HUES48 (cell line): ENCODE measurements at regions not wholly inside any gene's neighbourhood (a gene's known extent, or its start where the extent isn't known, plus 50 kb on each side); places are given as distances from the start of the nearest gene placed in this dataset.

Source experiments
- H3K27ac ChIP-seq: one replicate; pipeline ENCODE4 v1.7.0; 2013; ENCODE audit warnings: low read depth, low read length, inconsistent platforms
- H3K27me3 ChIP-seq: 2 replicates; pipeline ENCODE4 v1.6.1; 2013; ENCODE audit warnings: mild to moderate bottlenecking, low read length; ENCODE audit not compliant: control insufficient read depth, insufficient read depth
- H3K36me3 ChIP-seq: 2 replicates; pipeline ENCODE4 v1.6.1; 2013; ENCODE audit warnings: low read length; ENCODE audit not compliant: control insufficient read depth, insufficient read depth
- H3K4me1 ChIP-seq: 2 replicates; pipeline ENCODE4 v1.6.1; 2013; ENCODE audit warnings: mild to moderate bottlenecking, low read length; ENCODE audit not compliant: control insufficient read depth, insufficient read depth
- H3K4me3 ChIP-seq: 2 replicates; pipeline ENCODE4 v1.5.1; 2013; ENCODE audit warnings: mild to moderate bottlenecking, low read depth, low read length
- H3K9ac ChIP-seq: 2 replicates; pipeline ENCODE4 v1.6.1; 2013; ENCODE audit warnings: mild to moderate bottlenecking, low read depth, low read length, moderate library complexity
- H3K9me3 ChIP-seq: 2 replicates; pipeline ENCODE4 v1.6.1; 2013; ENCODE audit warnings: low read length; ENCODE audit not compliant: control insufficient read depth, insufficient read depth

- Histone ChIP-seq H3K36me3 (no peaks in the 10 kb centered on the region), H3K9me3 (no peaks in the 10 kb centered on the region), H3K27me3 (no peaks in the 10 kb centered on the region), H3K27ac (no peak overlapping the region), H3K9ac (no peak overlapping the region), H3K4me1 (peaks cover 17% of the 10 kb centered on the region), H3K4me3 (no peak overlapping the region)
Measured at GRCh38 chr14:65934070-65934435, 521.5 kb downstream of the FUT8 start.

GRCh38 chr14:65936342-65936975 lies 523.9 kb downstream of the FUT8 start:
- H3K4me3 ChIP-seq, result no peak overlapping the region
- H3K27ac ChIP-seq, result no peak overlapping the region
- no peaks in the 10 kb centered on the region for H3K27me3 ChIP-seq
- H3K4me1 ChIP-seq, result peaks cover 26% of the 10 kb centered on the region
- no peaks in the 10 kb centered on the region for H3K9me3 ChIP-seq
- no peaks in the 10 kb centered on the region for H3K36me3 ChIP-seq
- no peak overlapping the region for H3K9ac ChIP-seq

- Histone ChIP-seq H3K4me1 (peaks cover 28% of the 10 kb centered on the region), H3K36me3 (no peaks in the 10 kb centered on the region), H3K27me3 (no peaks in the 10 kb centered on the region), H3K9me3 (no peaks in the 10 kb centered on the region), H3K27ac (no peak overlapping the region), H3K9ac (no peak overlapping the region), H3K4me3 (peak overlapping the region; percentile 6; the same call in 1 of the 2 replicates)
Measured at GRCh38 chr14:65937079-65937959, 524.8 kb downstream of the FUT8 start.

GRCh38 chr14:65937960-65938316 lies 525.4 kb downstream of the FUT8 start:
- Histone ChIP-seq H3K4me1 (peaks cover 28% of the 10 kb centered on the region), H3K36me3 (no peaks in the 10 kb centered on the region), H3K27ac (no peak overlapping the region), H3K9me3 (no peaks in the 10 kb centered on the region), H3K27me3 (no peaks in the 10 kb centered on the region), H3K4me3 (no peak overlapping the region), H3K9ac (no peak overlapping the region)

GRCh38 chr14:65938738-65939137 lies 526.2 kb downstream of the FUT8 start:
- no peaks in the 10 kb centered on the region for H3K27me3 ChIP-seq
- H3K9ac ChIP-seq, result no peak overlapping the region
- H3K4me1 ChIP-seq, result peaks cover 28% of the 10 kb centered on the region
- no peak overlapping the region for H3K4me3 ChIP-seq
- no peaks in the 10 kb centered on the region for H3K9me3 ChIP-seq
- H3K36me3 ChIP-seq, result no peaks in the 10 kb centered on the region
- H3K27ac ChIP-seq, result no peak overlapping the region

GRCh38 chr14:65939184-65939583 lies 526.7 kb downstream of the FUT8 start:
- Histone ChIP-seq H3K4me1 (peaks cover 28% of the 10 kb centered on the region), H3K9me3 (no peaks in the 10 kb centered on the region), H3K9ac (no peak overlapping the region), H3K27me3 (no peaks in the 10 kb centered on the region), H3K4me3 (no peak overlapping the region), H3K27ac (no peak overlapping the region), H3K36me3 (no peaks in the 10 kb centered on the region)

GRCh38 chr14:65940056-65940735 lies 527.7 kb downstream of the FUT8 start:
- no peak overlapping the region for H3K27ac ChIP-seq
- H3K4me1 ChIP-seq, result peaks cover 28% of the 10 kb centered on the region
- no peak overlapping the region for H3K9ac ChIP-seq
- H3K9me3 ChIP-seq, result no peaks in the 10 kb centered on the region
- H3K4me3 ChIP-seq, result no peak overlapping the region
- H3K36me3 ChIP-seq, result no peaks in the 10 kb centered on the region
- H3K27me3 ChIP-seq, result no peaks in the 10 kb centered on the region

- Histone ChIP-seq H3K27me3 (no peaks in the 10 kb centered on the region), H3K9me3 (no peaks in the 10 kb centered on the region), H3K36me3 (no peaks in the 10 kb centered on the region), H3K27ac (no peak overlapping the region), H3K4me3 (no peak overlapping the region), H3K9ac (no peak overlapping the region), H3K4me1 (peaks cover 28% of the 10 kb centered on the region)
Measured at GRCh38 chr14:65941091-65941490, 528.6 kb downstream of the FUT8 start.

GRCh38 chr14:65943150-65943549 lies 530.6 kb downstream of the FUT8 start:
- H3K9ac ChIP-seq, result no peak overlapping the region
- no peaks in the 10 kb centered on the region for H3K36me3 ChIP-seq
- no peaks in the 10 kb centered on the region for H3K27me3 ChIP-seq
- H3K4me3 ChIP-seq, result no peak overlapping the region
- no peaks in the 10 kb centered on the region for H3K9me3 ChIP-seq
- no peak overlapping the region for H3K27ac ChIP-seq
- H3K4me1 ChIP-seq, result peaks cover 11% of the 10 kb centered on the region

- no peak overlapping the region for H3K9ac ChIP-seq
- no peaks in the 10 kb centered on the region for H3K27me3 ChIP-seq
- no peak overlapping the region for H3K27ac ChIP-seq
- no peaks in the 10 kb centered on the region for H3K36me3 ChIP-seq
- peaks cover 11% of the 10 kb centered on the region for H3K4me1 ChIP-seq
- no peaks in the 10 kb centered on the region for H3K9me3 ChIP-seq
- no peak overlapping the region for H3K4me3 ChIP-seq
Measured at GRCh38 chr14:65943916-65944410, 531.4 kb downstream of the FUT8 start.

GRCh38 chr14:65945327-65945726 lies 532.8 kb downstream of the FUT8 start:
- Histone ChIP-seq H3K9ac (no peak overlapping the region), H3K9me3 (no peaks in the 10 kb centered on the region), H3K36me3 (no peaks in the 10 kb centered on the region), H3K27ac (no peak overlapping the region), H3K4me1 (peaks cover 9% of the 10 kb centered on the region), H3K27me3 (no peaks in the 10 kb centered on the region), H3K4me3 (no peak overlapping the region)
